ENCODE measurements at regions not wholly inside any gene's neighbourhood (a gene's known extent, or its start where the extent isn't known, plus 50 kb on each side); places are given as distances from the start of the nearest gene placed in this dataset.

DNA sequence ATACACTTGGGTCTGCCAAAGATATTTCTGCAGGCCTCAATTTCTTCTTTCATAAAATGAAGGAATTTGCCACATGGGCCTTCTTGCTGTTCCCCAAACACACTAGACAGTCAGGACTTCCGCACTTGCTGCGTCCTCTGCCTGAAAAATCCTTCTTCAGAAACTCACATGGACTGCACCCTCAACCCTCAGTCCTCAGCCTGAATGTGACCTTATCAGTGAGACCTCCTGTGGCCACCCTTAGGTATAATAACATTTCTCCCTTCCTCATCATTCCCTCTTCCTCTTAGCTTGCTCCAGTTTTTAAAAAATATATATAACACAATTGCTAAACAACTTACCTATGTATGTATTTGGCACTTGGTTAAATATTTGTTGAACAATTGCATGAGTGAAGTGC lies 257.5 kb downstream of the MFSD1 start:
- Mint-ChIP-seq H3K27me3 (ENCODE audit: insufficient read depth, unreplicated experiment) (peaks cover 6% of the 10 kb centered on the region), H3K27ac (ENCODE audit: unreplicated experiment) (no peak overlapping the region), H3K4me3 (ENCODE audit: unreplicated experiment) (no peak overlapping the region), H3K9me3 (ENCODE audit: unreplicated experiment) (no peaks in the 10 kb centered on the region), H3K36me3 (ENCODE audit: insufficient read depth, unreplicated experiment) (no peaks in the 10 kb centered on the region), H3K4me1 (ENCODE audit: low read depth, unreplicated experiment) (no peaks in the 10 kb centered on the region)
- DNase-seq = no peak
- H3K4me1 ChIP-seq = no peaks in the 10 kb centered on the region
- no peaks in the 10 kb centered on the region for H3K36me3 ChIP-seq (ENCODE audit: control insufficient read depth, insufficient read depth, low read length)
- no peak overlapping the region for H3K4me3 ChIP-seq (ENCODE audit: low read depth, low read length)
- ChIA-PET POLR2A (no interaction called here), CTCF (no interaction called here)
- H3K9me3 ChIP-seq = no peaks in the 10 kb centered on the region
- BruUV-seq (replicated peaks) = no TSS peak
- no peak for TF ChIP-seq CTCF (IDR thresholded peaks at IDR 0.05; ENCODE audit: insufficient read depth in 1 of 2, low read depth in 1 of 2, low read length in 1 of 2, severe bottlenecking in 1 of 2, unreplicated experiment in 1 of 2)
- no peaks in the 10 kb centered on the region for H3K27me3 ChIP-seq (replicated peaks; ENCODE audit: control insufficient read depth, insufficient read depth, low read length)
- intact Hi-C loops (cut with micrococcal nuclease; ENCODE audit: unreplicated experiment) = no loop called here

- Mint-ChIP-seq H3K27me3 (ENCODE audit: insufficient read depth, unreplicated experiment) (peaks cover 12% of the 10 kb centered on the region), H3K27ac (ENCODE audit: unreplicated experiment) (no peak overlapping the region), H3K36me3 (ENCODE audit: insufficient read depth, unreplicated experiment) (no peaks in the 10 kb centered on the region), H3K4me3 (ENCODE audit: unreplicated experiment) (no peak overlapping the region), H3K4me1 (ENCODE audit: low read depth, unreplicated experiment) (no peaks in the 10 kb centered on the region), H3K9me3 (ENCODE audit: unreplicated experiment) (no peaks in the 10 kb centered on the region)
- no peak for DNase-seq
- CTCF ChIA-PET = no interaction called here
- Histone ChIP-seq H3K27me3 (replicated peaks; ENCODE audit: control insufficient read depth, insufficient read depth, low read length) (no peaks in the 10 kb centered on the region), H3K4me3 (ENCODE audit: low read depth, low read length) (no peak overlapping the region), H3K9me3 (no peaks in the 10 kb centered on the region), H3K4me1 (no peaks in the 10 kb centered on the region), H3K36me3 (ENCODE audit: control insufficient read depth, insufficient read depth, low read length) (no peaks in the 10 kb centered on the region)
- BruUV-seq (replicated peaks) = no TSS peak
- intact Hi-C loops (cut with micrococcal nuclease; ENCODE audit: unreplicated experiment) = no loop called here
- POLR2A ChIA-PET = no interaction called here
- TF ChIP-seq CTCF (IDR thresholded peaks at IDR 0.05; ENCODE audit: insufficient read depth in 1 of 2, low read depth in 1 of 2, low read length in 1 of 2, severe bottlenecking in 1 of 2, unreplicated experiment in 1 of 2) = no peak
These were observed 261.0 kb downstream of the MFSD1 start for GRCh38 chr3:159062734-159063410.

GRCh38 chr3:159069091-159069490 lies 267.2 kb downstream of the MFSD1 start, which contains the start of gene IQCJ:
TSS of gene IQCJ (plus strand) at chr3:159069319.
- Histone ChIP-seq H3K4me1 (no peaks in the 10 kb centered on the region), H3K27me3 (replicated peaks; ENCODE audit: control insufficient read depth, insufficient read depth, low read length) (no peaks in the 10 kb centered on the region), H3K9me3 (no peaks in the 10 kb centered on the region), H3K36me3 (ENCODE audit: control insufficient read depth, insufficient read depth, low read length) (no peaks in the 10 kb centered on the region), H3K4me3 (ENCODE audit: low read depth, low read length) (no peak within 1 kb of the TSS)
- no peak within 1 kb of the TSS for H3K4me3 Mint-ChIP-seq (ENCODE audit: unreplicated experiment)
- TF ChIP-seq CTCF (IDR thresholded peaks at IDR 0.05; ENCODE audit: insufficient read depth in 1 of 2, low read depth in 1 of 2, low read length in 1 of 2, severe bottlenecking in 1 of 2, unreplicated experiment in 1 of 2) = no peak
- H3K27ac Mint-ChIP-seq (ENCODE audit: unreplicated experiment) = no peak within 1 kb of the TSS
- no peaks in the 10 kb centered on the region for H3K36me3 Mint-ChIP-seq (ENCODE audit: insufficient read depth, unreplicated experiment)
- DNase-seq = no peak
- BruUV-seq (replicated peaks) = no TSS peak
- H3K27me3 Mint-ChIP-seq (ENCODE audit: insufficient read depth, unreplicated experiment) = peaks cover 19% of the 10 kb centered on the region
- no peaks in the 10 kb centered on the region for H3K4me1 Mint-ChIP-seq (ENCODE audit: low read depth, unreplicated experiment)
- CTCF ChIA-PET = no interaction called here
- POLR2A ChIA-PET = no interaction called here
- intact Hi-C loops (cut with micrococcal nuclease; ENCODE audit: unreplicated experiment) = no loop called here
- H3K9me3 Mint-ChIP-seq (ENCODE audit: unreplicated experiment) = no peaks in the 10 kb centered on the region
